ENCODE measurements at regions not wholly inside any gene's neighbourhood (a gene's known extent, or its start where the extent isn't known, plus 50 kb on each side); places are given as distances from the start of the nearest gene placed in this dataset.

- no peak overlapping the region for H3K4me3 ChIP-seq (ENCODE audit: low read depth, low read length)
- no peak for TF ChIP-seq CTCF (IDR thresholded peaks at IDR 0.05; ENCODE audit: control insufficient read depth, extremely low read depth, insufficient read depth)
- DNase-seq (ENCODE audit: low read depth): no peak
These were observed 111.5 kb downstream of the PLCE1 start for GRCh38 chr10:94105226-94105625.

GRCh38 chr10:94107191-94107590 is 113.5 kb downstream of the PLCE1 start:
- no peak for DNase-seq (ENCODE audit: low read depth)
- TF ChIP-seq CTCF (IDR thresholded peaks at IDR 0.05; ENCODE audit: control insufficient read depth, extremely low read depth, insufficient read depth): no peak
- H3K4me3 ChIP-seq (ENCODE audit: low read depth, low read length): no peak overlapping the region

GRCh38 chr10:94108200-94108599 is 114.5 kb downstream of the PLCE1 start:
- no peak overlapping the region for H3K4me3 ChIP-seq (ENCODE audit: low read depth, low read length)
- DNase-seq (ENCODE audit: low read depth): no peak
- TF ChIP-seq CTCF (IDR thresholded peaks at IDR 0.05; ENCODE audit: control insufficient read depth, extremely low read depth, insufficient read depth): no peak

- TF ChIP-seq CTCF (IDR thresholded peaks at IDR 0.05; ENCODE audit: control insufficient read depth, extremely low read depth, insufficient read depth): no peak
- DNase-seq (ENCODE audit: low read depth): no peak
- no peak overlapping the region for H3K4me3 ChIP-seq (ENCODE audit: low read depth, low read length)
These were observed 117.6 kb downstream of the PLCE1 start for GRCh38 chr10:94111367-94111766.

- DNase-seq (ENCODE audit: low read depth): no peak
- TF ChIP-seq CTCF (IDR thresholded peaks at IDR 0.05; ENCODE audit: control insufficient read depth, extremely low read depth, insufficient read depth): no peak
- no peak overlapping the region for H3K4me3 ChIP-seq (ENCODE audit: low read depth, low read length)
These were observed 118.6 kb downstream of the PLCE1 start for GRCh38 chr10:94112321-94112720.

- no peak overlapping the region for H3K4me3 ChIP-seq (ENCODE audit: low read depth, low read length)
- no peak for TF ChIP-seq CTCF (IDR thresholded peaks at IDR 0.05; ENCODE audit: control insufficient read depth, extremely low read depth, insufficient read depth)
- DNase-seq (ENCODE audit: low read depth): no peak
These were observed 122.0 kb downstream of the PLCE1 start for GRCh38 chr10:94115725-94116124.

- DNase-seq (ENCODE audit: low read depth): no peak
- H3K4me3 ChIP-seq (ENCODE audit: low read depth, low read length): no peak overlapping the region
- no peak for TF ChIP-seq CTCF (IDR thresholded peaks at IDR 0.05; ENCODE audit: control insufficient read depth, extremely low read depth, insufficient read depth)
These were observed 123.1 kb downstream of the PLCE1 start for GRCh38 chr10:94116848-94117247.
